Heart right ventricle (tissue), 16 donors: ENCODE measurements at regions not wholly inside any gene's neighbourhood (a gene's known extent, or its start where the extent isn't known, plus 50 kb on each side); places are given as distances from the start of the nearest gene placed in this dataset.

Experiments used
- ATAC-seq, 8 donors: fragments of 200-7000 bp; cut with Tn5 transposase; one replicate each; pipeline ENCODE4 v1.9.1; 2020; ENCODE audit warnings: mild to moderate bottlenecking in 8 of 8, moderate library complexity in 8 of 8, moderate number of reproducible peaks in 1 of 8
- DNase-seq, 2 donors: peaks; one replicate each; pipeline ENCODE4 v3.0.0-alpha.2; 2020
- H3K27ac ChIP-seq, 10 donors: fragments of 200-600 bp; sonication (generic) in 2 of 10; one replicate each; pipeline versions ENCODE4 v1.5.0 to v1.8.0; 2020 to 2022; ENCODE audit warnings: mild to moderate bottlenecking in 3 of 10
- H3K27me3 ChIP-seq, 7 donors: fragments of 200-600 bp; one replicate each; pipeline ENCODE4 v1.8.0; 2021 to 2022; ENCODE audit warnings: mild to moderate bottlenecking in 2 of 7
- H3K36me3 ChIP-seq, 9 donors: fragments of 200-600 bp; sonication (generic) in 1 of 9; one replicate each; pipeline versions ENCODE4 v1.5.0 to v1.8.0; 2020 to 2022; ENCODE audit warnings: mild to moderate bottlenecking in 2 of 9
- H3K4me1 ChIP-seq, 9 donors: fragments of 200-600 bp; sonication (generic) in 1 of 9; one replicate each; pipeline versions ENCODE4 v1.5.0 to v1.8.0; 2020 to 2022; ENCODE audit warnings: mild to moderate bottlenecking in 4 of 9
- H3K4me3 ChIP-seq, 10 donors: fragments of 200-600 bp; sonication (generic) in 2 of 10; one replicate each; pipeline versions ENCODE4 v1.5.0 to v1.8.0; 2020 to 2022; ENCODE audit warnings: mild to moderate bottlenecking in 7 of 10, moderate library complexity in 2 of 10
- H3K9me3 ChIP-seq, 11 donors: fragments of 200-600 bp in 10 of 11; sonication (generic) in 2 of 11; one replicate each; pipeline versions ENCODE4 v1.5.0 to v1.8.0; 2013 to 2022; ENCODE audit warnings: mild to moderate bottlenecking in 2 of 11, control low read depth in 1 of 11, moderate library complexity in 1 of 11
- CTCF ChIP-seq, 9 donors: fragments of 200-600 bp; sonication (generic) in 2 of 9; IDR thresholded peaks; one replicate each; pipeline versions ENCODE4 v1.5.0 to v1.8.0; 2021 to 2022; ENCODE audit warnings: antibody characterized with exemption in 9 of 9, mild to moderate bottlenecking in 5 of 9, moderate library complexity in 1 of 9
- WGBS, 2 donors: extraction: QIAGEN DNeasy Blood & Tissue Kit; methylation state at CpG; one replicate each; pipeline ENCODE4 v1.1.7; 2013; ENCODE audit warnings: inconsistent platforms in 1 of 2; 5-methylcytosine and 5-hydroxymethylcytosine counted together
- intact Hi-C, 10 donors: fragments of 100-400 bp; cut with DNase I; formaldehyde crosslinking; loops; one replicate each; pipeline versions ENCODE4 v1.11.1 to v1.14.2; 2022
- donor health status: Arrhythmogenic right ventricular cardiomyopathy.
- donor health status: ischemic (EF 13 %, LVEDD 7.1; RV severe dilation, severe dysfunction).
- donor health status: healthy with polysubstance abuse.
- donor health status: DM: no; HTN: yes; CAD: no.
- donor health status: DM: no; HTN: no; CAD: no.
- donor health status: ischemic (EF 25% LVEDD 6.9; RV normal size, moderate dysfunction).
- donor health status: ischemic (EF 25% LVEDD 5.7; RV mildly dilated, moderate dysfunction).
- donor health status: healthy.
- donor health status: DM: yes; HTN: yes; CAD: no.
- donor health status: Ischemic cardiomyopathy.
- donor health status: ischemic (EF 35%, LVEDD 5.7; RV mildly dilated, moderate dysfunction).
- donor health status: nonischemic (EF 11% LVEDD 7.7; RV severe dilation, severe dysfunction).
- donor health status: DM: yes; HTN: yes; CAD: no.
- donor health status: PGD.
- donor health status: ischemic (EF 29% LVEDD 5.4; RV normal size, mild dysfunction).
- donor health status: nonischemic (EF 23%, LVEDD 6.1; RV moderate dilation, normal function).

- DNase-seq, result no peak
- H3K4me3 ChIP-seq, result no peak overlapping the region
- H3K36me3 ChIP-seq, result no peaks in the 10 kb centered on the region
- no peaks in the 10 kb centered on the region for H3K9me3 ChIP-seq
- no peak for TF ChIP-seq CTCF (IDR thresholded peaks at IDR 0.05)
- no peak overlapping the region for H3K27ac ChIP-seq
- intact Hi-C loops, result no loop called here
- no peak for ATAC-seq
- H3K4me1 ChIP-seq, result no peaks in the 10 kb centered on the region
- peaks cover 0 to 8% (median 0%) of the 10 kb centered on the region in 7 donors for H3K27me3 ChIP-seq
- WGBS, 2 donors, result 90 to 95% methylated on average over 9 of the region's 9 CpGs
Observed at GRCh38 chr14:99347561-99347960, 75.6 kb upstream of the BCL11B start.

DNA sequence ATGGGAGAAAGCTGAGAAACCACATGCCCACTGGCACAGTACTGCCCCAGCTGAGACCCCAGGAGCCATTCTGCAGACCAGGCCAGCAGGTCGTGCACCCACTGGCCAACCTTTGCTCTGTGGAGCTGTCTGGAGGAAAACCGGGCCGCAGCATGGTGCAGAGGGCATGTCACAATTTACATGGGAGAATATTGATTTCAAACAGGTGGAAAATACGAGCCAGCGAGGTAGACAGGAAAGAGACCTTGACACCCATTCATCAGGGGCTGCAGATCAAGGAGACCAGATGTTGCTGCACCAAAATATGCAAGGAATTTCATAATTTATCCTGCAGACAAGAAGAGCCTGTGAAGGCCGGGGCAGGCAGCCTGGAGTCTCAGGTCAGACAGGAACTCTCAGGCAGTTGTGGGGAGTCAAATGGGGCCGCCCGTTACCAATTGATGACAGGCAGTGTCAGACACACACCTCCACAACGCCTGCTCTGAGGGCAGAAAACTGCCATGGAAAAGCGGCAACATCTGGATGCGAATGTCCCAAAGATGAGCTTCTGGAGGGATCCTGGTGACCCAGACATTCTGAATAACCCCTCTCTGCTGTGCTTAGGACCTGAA, 74.6 kb upstream of the BCL11B start:
- Histone ChIP-seq H3K9me3 (no peaks in the 10 kb centered on the region), H3K27ac (no peak overlapping the region), H3K36me3 (no peaks in the 10 kb centered on the region), H3K4me1 (no peaks in the 10 kb centered on the region), H3K4me3 (no peak overlapping the region), H3K27me3 (peaks cover 0 to 8% (median 0%) of the 10 kb centered on the region in 7 donors)
- intact Hi-C loops, result no loop called here
- no peak for TF ChIP-seq CTCF (IDR thresholded peaks at IDR 0.05)
- 65 to 71% methylated on average over 11 of the region's 11 CpGs for WGBS, 2 donors
- DNase-seq (no peak), ATAC-seq (no peak)

GRCh38 chr14:99345472-99345871, 73.5 kb upstream of the BCL11B start:
- TF ChIP-seq CTCF (IDR thresholded peaks at IDR 0.05), result no peak
- H3K4me1 ChIP-seq, result no peaks in the 10 kb centered on the region
- peaks cover 0 to 11% (median 0%) of the 10 kb centered on the region in 7 donors for H3K27me3 ChIP-seq
- H3K4me3 ChIP-seq, result no peak overlapping the region
- DNase-seq (no peak), ATAC-seq (no peak)
- whole genome bisulfite sequencing, 2 donors, result 81 to 88% methylated on average over 7 of the region's 7 CpGs
- no peaks in the 10 kb centered on the region for H3K36me3 ChIP-seq
- intact Hi-C loops, result no loop called here
- H3K27ac ChIP-seq, result no peak overlapping the region
- H3K9me3 ChIP-seq, result no peaks in the 10 kb centered on the region

DNA sequence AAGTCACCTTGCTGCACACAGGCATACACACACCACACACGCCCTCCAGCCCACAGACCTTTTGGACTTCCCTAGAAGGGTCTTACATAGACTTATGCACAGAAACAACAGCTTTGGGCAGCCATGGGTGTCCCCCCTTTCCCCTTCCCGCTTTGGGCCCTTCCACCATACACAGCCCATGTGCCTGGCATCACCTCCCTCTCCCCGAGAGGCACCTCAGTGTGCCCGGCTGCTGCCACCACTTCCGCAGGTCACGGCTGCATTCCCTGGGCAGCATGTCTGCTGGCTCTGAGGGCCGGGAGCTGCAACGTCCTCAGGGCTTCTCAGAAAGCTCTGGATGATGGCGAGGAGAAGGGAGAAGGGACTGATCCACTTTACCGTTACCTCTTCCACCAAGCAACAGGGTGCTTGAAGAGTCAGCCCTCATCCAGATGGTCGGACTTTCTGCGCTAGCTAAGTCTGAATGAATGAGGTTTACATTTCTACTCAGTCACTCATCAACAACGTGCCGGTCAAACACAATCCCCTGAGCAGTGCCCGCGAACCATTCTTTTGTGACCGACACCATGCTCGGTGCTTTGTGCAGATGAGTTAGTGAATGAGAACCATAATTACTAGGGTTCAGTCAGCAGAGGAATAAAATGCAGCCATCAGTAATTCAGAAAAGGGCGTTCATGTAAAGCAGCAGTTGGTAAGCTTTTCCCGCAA, 72.2 kb upstream of the BCL11B start:
- Histone ChIP-seq H3K36me3 (no peaks in the 10 kb centered on the region), H3K27ac (no peak overlapping the region), H3K4me1 (no peaks in the 10 kb centered on the region), H3K4me3 (no peak overlapping the region), H3K9me3 (peaks cover 0 to 7% (median 0%) of the 10 kb centered on the region in 11 donors), H3K27me3 (peaks cover 0 to 11% (median 4%) of the 10 kb centered on the region in 7 donors)
- intact Hi-C loops, result no loop called here
- no peak for ATAC-seq
- WGBS, 2 donors, result 81 to 85% methylated on average over 20 of the region's 20 CpGs
- no peak for TF ChIP-seq CTCF (IDR thresholded peaks at IDR 0.05)
- no peak for DNase-seq
